ENCODE measurements at regions not wholly inside any gene's neighbourhood (a gene's known extent, or its start where the extent isn't known, plus 50 kb on each side); places are given as distances from the start of the nearest gene placed in this dataset.

- Histone ChIP-seq H3K36me3 (ENCODE audit: control insufficient read depth in 2 of 2, insufficient read depth in 2 of 2, low read length in 1 of 2) (no peaks in the 10 kb centered on the region), H3K9me3 (replicated peaks; ENCODE audit: control insufficient read depth, insufficient read depth, low read length) (no peaks in the 10 kb centered on the region), H3K4me2 (ENCODE audit: control insufficient read depth, insufficient read depth) (no peak overlapping the region), H2AFZ (ENCODE audit: control insufficient read depth, low read depth, low read length) (no peak overlapping the region), H3K4me3 (no peak overlapping the region), H3K4me1 (ENCODE audit: control insufficient read depth, insufficient read depth, low read length) (no peaks in the 10 kb centered on the region), H3K27ac (ENCODE audit: control insufficient read depth, insufficient read depth) (no peak overlapping the region), H3K9ac (ENCODE audit: control insufficient read depth, insufficient read depth, low read length) (no peak overlapping the region), H3K79me2 (ENCODE audit: control insufficient read depth, insufficient read depth, low read length) (no peaks in the 10 kb centered on the region), H3K27me3 (replicated peaks in 1 of 2; ENCODE audit: control insufficient read depth in 2 of 2, insufficient read depth in 2 of 2, low read length in 1 of 2) (no peaks in the 10 kb centered on the region), H4K20me1 (ENCODE audit: control insufficient read depth, insufficient read depth) (no peaks in the 10 kb centered on the region)
- WGBS (ENCODE audit: insufficient coverage, insufficient replicate concordance, low lambda C conversion rate, missing lambda C conversion rate): 0% methylated on average over 5 of the region's 5 CpGs
- no peak for TF ChIP-seq MTA2 (IDR thresholded peaks at IDR 0.05; ENCODE audit: low read depth)
- peak; percentile 18; the same call in 1 of the 2 replicates for TF ChIP-seq SPI1 (IDR thresholded peaks at IDR 0.05; ENCODE audit: borderline replicate concordance, insufficient read depth, low read depth, low read length)
- intact Hi-C loops (cut with micrococcal nuclease; ENCODE audit: unreplicated experiment): no loop called here
- ATAC-seq (peak; percentile 79), FAIRE-seq (no peak), DNase-seq (ENCODE audit: low read depth, low spot score) (no peak)
- ChIA-PET SMC1A (ENCODE audit: uncharacterized antibody, unreplicated experiment) (interaction anchor here (1.4 to 2.9 kb wide), 2 partner anchors 12 to 73 kb away, joined by 5 to 8 read pairs; no protein-coding TSS in a partner anchor), CTCF (interaction anchor here (0.5 to 1.2 kb wide), 4 partner anchors 17 to 729 kb away, joined by 3 read pairs; no protein-coding TSS in a partner anchor), RAD21 (ENCODE audit: unreplicated experiment) (interaction anchor here (1.0 to 1.3 kb wide), 3 partner anchors 12 to 73 kb away, joined by 3 to 6 read pairs (median 4); no protein-coding TSS in a partner anchor), POLR2A (no interaction called here)
- in situ Hi-C loops (cut with MboI): no loop called here
- no TSS peak for BruUV-seq (replicated peaks)
Measured at GRCh38 chr6:91155129-91155785, 568.4 kb upstream of the MAP3K7 start.

DNA sequence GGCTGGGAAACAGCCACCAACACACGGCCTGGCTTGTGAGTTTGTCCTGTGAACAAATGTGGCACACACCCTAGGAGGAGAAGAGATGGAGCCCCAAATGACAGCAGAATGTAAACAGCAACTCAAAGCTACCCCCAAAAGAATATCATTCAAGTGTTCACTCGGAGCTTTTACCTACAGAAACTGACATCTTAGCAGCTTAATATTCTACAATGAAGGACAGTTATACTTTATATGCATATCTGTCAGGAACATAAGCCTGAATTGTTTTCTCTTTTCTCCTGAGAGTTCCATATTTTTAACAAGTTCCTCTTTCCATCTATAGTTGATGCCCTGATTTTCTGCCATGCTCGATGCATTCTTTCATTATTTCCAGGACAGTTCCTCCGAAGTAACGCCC lies 566.0 kb upstream of the MAP3K7 start:
- ATAC-seq: no peak
- H3K27me3 ChIP-seq (replicated peaks in 1 of 2; ENCODE audit: control insufficient read depth in 2 of 2, insufficient read depth in 2 of 2, low read length in 1 of 2): no peaks in the 10 kb centered on the region
- H3K79me2 ChIP-seq (ENCODE audit: control insufficient read depth, insufficient read depth, low read length): no peaks in the 10 kb centered on the region
- H3K9ac ChIP-seq (ENCODE audit: control insufficient read depth, insufficient read depth, low read length): no peak overlapping the region
- in situ Hi-C loops (cut with MboI): no loop called here
- TF ChIP-seq ZNF24 (IDR thresholded peaks at IDR 0.05) (no peak), RAD21 (IDR thresholded peaks at IDR 0.05; ENCODE audit: insufficient read depth, low read depth, low read length) (no peak), CHD1 (IDR thresholded peaks at IDR 0.05; ENCODE audit: low read depth, low read length) (no peak), TARDBP (IDR thresholded peaks at IDR 0.05; ENCODE audit: borderline replicate concordance) (no peak), STAT3 (IDR thresholded peaks at IDR 0.05; ENCODE audit: low read depth, low read length) (no peak), BHLHE40 (IDR thresholded peaks at IDR 0.05; ENCODE audit: borderline replicate concordance in 1 of 2, low read depth in 2 of 2, low read length in 1 of 2) (no peak), RBBP5 (conservative IDR thresholded peaks at IDR 0.05) (no peak), GABPA (IDR thresholded peaks at IDR 0.05; ENCODE audit: low read depth) (no peak), CBX3 (IDR thresholded peaks at IDR 0.05; ENCODE audit: borderline replicate concordance, low read depth) (no peak)
- no peaks in the 10 kb centered on the region for H3K9me3 ChIP-seq (replicated peaks; ENCODE audit: control insufficient read depth, insufficient read depth, low read length)
- no peaks in the 10 kb centered on the region for H4K20me1 ChIP-seq (ENCODE audit: control insufficient read depth, insufficient read depth)
- 0% methylated on average over 5 of the region's 5 CpGs for WGBS (ENCODE audit: insufficient coverage, insufficient replicate concordance, low lambda C conversion rate, missing lambda C conversion rate)
- no peak for FAIRE-seq
- H3K4me2 ChIP-seq (ENCODE audit: control insufficient read depth, insufficient read depth): no peak overlapping the region
- no TSS peak for BruUV-seq (replicated peaks)
- no peak overlapping the region for H2AFZ ChIP-seq (ENCODE audit: control insufficient read depth, low read depth, low read length)
- DNase-seq (ENCODE audit: low read depth, low spot score): no peak
- H3K4me1 ChIP-seq (ENCODE audit: control insufficient read depth, insufficient read depth, low read length): no peaks in the 10 kb centered on the region
- H3K27ac ChIP-seq (ENCODE audit: control insufficient read depth, insufficient read depth): no peak overlapping the region
- intact Hi-C loops (cut with micrococcal nuclease; ENCODE audit: unreplicated experiment): no loop called here
- no peaks in the 10 kb centered on the region for H3K36me3 ChIP-seq (ENCODE audit: control insufficient read depth in 2 of 2, insufficient read depth in 2 of 2, low read length in 1 of 2)
- POLR2A ChIA-PET: no interaction called here
- SMC1A ChIA-PET (ENCODE audit: uncharacterized antibody, unreplicated experiment): interaction anchor here (0.7 to 1.1 kb wide), 2 partner anchors 51 to 1128 kb away, joined by 3 read pairs; no protein-coding TSS in a partner anchor
- CTCF ChIA-PET: interaction anchor here (1.0 to 1.7 kb wide), 3 partner anchors 12 to 71 kb away, joined by 3 to 4 read pairs (median 3); no protein-coding TSS in a partner anchor
- H3K4me3 ChIP-seq: no peak overlapping the region
- RAD21 ChIA-PET (ENCODE audit: unreplicated experiment): interaction anchor here (0.7 kb wide), 1 partner anchor 89 kb away, joined by 3 read pairs; no protein-coding TSS in a partner anchor

Measured in GM12878 (cell line).